ENCODE measurements at regions not wholly inside any gene's neighbourhood (a gene's known extent, or its start where the extent isn't known, plus 50 kb on each side); places are given as distances from the start of the nearest gene placed in this dataset.

DNA sequence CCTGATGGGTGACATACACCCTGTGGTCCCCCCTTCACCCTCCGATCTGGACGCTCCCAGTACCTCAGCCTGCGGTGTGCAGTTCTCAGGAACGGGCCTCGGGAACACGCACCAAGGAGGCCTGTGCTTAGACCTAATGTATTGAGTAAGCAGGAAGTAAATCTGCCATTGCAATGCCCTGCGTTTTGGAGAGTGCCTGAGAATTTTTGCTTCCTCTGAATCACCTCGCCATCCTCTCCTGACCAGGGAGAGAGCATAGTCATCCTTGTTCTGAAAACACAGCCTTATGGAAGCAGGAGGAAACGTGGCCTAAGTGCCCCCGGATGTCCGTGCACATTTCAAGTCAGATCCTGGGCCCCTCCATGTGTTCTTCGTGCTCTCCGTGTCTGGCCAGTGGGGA is 272.2 kb downstream of the NDUFA10 start:
- Mint-ChIP-seq H3K4me3 (ENCODE audit: low read depth, unreplicated experiment) (no peak overlapping the region), H3K4me1 (ENCODE audit: low read depth, unreplicated experiment) (no peaks in the 10 kb centered on the region), H3K27me3 (ENCODE audit: unreplicated experiment) (peaks cover 38% of the 10 kb centered on the region), H3K9me3 (ENCODE audit: low read depth, unreplicated experiment) (peaks cover 6% of the 10 kb centered on the region), H3K36me3 (ENCODE audit: insufficient read depth, unreplicated experiment) (no peaks in the 10 kb centered on the region), H3K27ac (ENCODE audit: unreplicated experiment) (no peak overlapping the region)
- no peak for TF ChIP-seq CTCF (IDR thresholded peaks at IDR 0.05; ENCODE audit: unreplicated experiment)
- intact Hi-C loops (cut with micrococcal nuclease; ENCODE audit: unreplicated experiment): no loop called here
- CTCF ChIA-PET: no interaction called here
- BruUV-seq (replicated peaks): no TSS peak
- no peak for DNase-seq

GRCh38 chr2:239751679-239752355 is 273.3 kb downstream of the NDUFA10 start:
- CTCF ChIA-PET: interaction anchor here (0.7 kb wide), 1 partner anchor 151 kb away, joined by 3 read pairs; no protein-coding TSS in a partner anchor

DNA sequence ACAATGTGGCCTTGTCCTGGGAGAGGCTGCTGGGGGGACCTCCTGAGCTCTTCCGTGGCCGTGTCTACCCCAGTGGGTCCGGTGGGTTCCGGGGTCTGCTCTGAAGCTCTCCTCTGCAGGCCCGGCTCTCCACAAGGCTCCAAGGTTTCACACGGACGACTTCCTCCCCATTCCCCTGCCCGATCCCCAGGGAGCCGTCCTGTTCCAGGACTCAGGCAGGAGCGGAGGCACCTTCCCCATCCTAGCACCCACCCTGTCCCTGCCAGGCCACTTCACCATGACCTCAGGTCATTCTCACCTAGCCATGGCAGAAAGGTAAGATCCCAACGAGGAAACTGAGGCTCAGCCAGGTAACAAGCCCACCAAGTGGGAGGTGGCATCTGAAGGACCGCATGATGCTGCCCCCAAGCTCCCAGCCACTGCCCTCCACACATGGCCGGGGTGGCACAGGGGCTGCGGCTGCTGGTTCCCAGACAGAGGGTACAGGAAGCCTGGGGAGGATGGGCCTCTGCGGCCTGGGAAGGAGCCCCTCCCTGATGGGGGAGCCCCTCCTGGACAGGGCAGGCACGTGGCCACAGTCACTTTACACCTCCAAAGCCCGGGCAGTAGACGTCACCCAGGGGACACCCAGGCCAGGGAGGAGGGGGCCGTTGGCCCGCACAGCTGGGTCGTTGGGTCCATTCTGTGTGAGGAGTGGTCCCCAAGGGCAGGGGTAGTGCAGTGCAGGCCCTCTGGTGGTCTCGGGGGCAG is 274.0 kb downstream of the NDUFA10 start:
- intact Hi-C loops (cut with micrococcal nuclease; ENCODE audit: unreplicated experiment): no loop called here
- Mint-ChIP-seq H3K27me3 (ENCODE audit: unreplicated experiment) (peaks cover 55% of the 10 kb centered on the region), H3K9me3 (ENCODE audit: low read depth, unreplicated experiment) (peaks cover 6% of the 10 kb centered on the region), H3K36me3 (ENCODE audit: insufficient read depth, unreplicated experiment) (no peaks in the 10 kb centered on the region), H3K4me3 (ENCODE audit: low read depth, unreplicated experiment) (no peak overlapping the region), H3K27ac (ENCODE audit: unreplicated experiment) (no peak overlapping the region), H3K4me1 (ENCODE audit: low read depth, unreplicated experiment) (no peaks in the 10 kb centered on the region)
- BruUV-seq (replicated peaks): no TSS peak
- DNase-seq: no peak
- CTCF ChIA-PET: interaction anchor here (0.7 kb wide), 1 partner anchor 151 kb away, joined by 3 read pairs; no protein-coding TSS in a partner anchor
- no peak for TF ChIP-seq CTCF (IDR thresholded peaks at IDR 0.05; ENCODE audit: unreplicated experiment)

More at GRCh38 chr2:239751679-239752355, 273.3 kb downstream of the NDUFA10 start:
- Mint-ChIP-seq H3K27me3 (ENCODE audit: unreplicated experiment) (peaks cover 49% of the 10 kb centered on the region), H3K36me3 (ENCODE audit: insufficient read depth, unreplicated experiment) (no peaks in the 10 kb centered on the region), H3K9me3 (ENCODE audit: low read depth, unreplicated experiment) (peaks cover 6% of the 10 kb centered on the region), H3K4me1 (ENCODE audit: low read depth, unreplicated experiment) (no peaks in the 10 kb centered on the region), H3K27ac (ENCODE audit: unreplicated experiment) (no peak overlapping the region), H3K4me3 (ENCODE audit: low read depth, unreplicated experiment) (no peak overlapping the region)
- no peak for DNase-seq
- no peak for TF ChIP-seq CTCF (IDR thresholded peaks at IDR 0.05; ENCODE audit: unreplicated experiment)
- intact Hi-C loops (cut with micrococcal nuclease; ENCODE audit: unreplicated experiment): no loop called here
- BruUV-seq (replicated peaks): no TSS peak

DNA sequence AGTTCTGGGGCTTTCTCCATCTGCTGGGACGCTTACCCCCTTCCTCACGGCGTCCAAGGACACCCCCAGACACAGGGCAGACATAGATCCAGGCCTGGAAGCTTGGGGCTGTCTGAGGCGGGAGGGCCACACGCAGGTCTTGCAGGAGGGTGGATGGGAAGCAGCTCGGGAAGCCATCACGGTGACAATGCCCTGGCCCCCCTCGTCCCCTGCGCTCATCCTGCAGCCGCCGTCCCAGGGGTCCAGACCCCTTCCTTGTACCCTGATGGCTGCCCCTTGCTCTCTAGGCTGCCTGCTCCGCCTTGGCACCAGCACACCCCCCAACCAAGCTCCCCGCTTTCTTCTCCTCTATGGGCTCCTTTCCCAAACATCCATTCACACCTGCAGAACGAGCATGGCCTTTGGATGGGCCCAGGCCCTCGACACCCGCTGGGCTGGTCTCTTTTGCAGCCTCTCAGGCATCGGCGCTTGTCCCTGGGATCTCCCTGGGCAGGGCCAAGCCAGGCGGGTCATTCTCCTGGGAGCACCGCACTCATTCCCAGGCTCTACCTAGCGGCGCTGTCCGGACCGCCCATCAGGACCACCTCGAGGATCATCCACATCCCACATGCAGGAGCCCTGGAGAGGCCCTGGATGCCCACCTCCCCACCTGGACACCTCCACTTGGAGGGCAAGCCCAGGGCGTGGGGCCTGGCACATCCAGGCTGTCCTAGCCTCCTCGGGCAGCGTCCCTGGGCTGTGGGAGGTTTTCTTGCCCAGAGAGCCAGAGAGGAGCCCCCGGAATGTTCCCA is 274.9 kb downstream of the NDUFA10 start:
- H3K9me3 Mint-ChIP-seq (ENCODE audit: low read depth, unreplicated experiment): peaks cover 6% of the 10 kb centered on the region
- CTCF ChIA-PET: no interaction called here
- H3K36me3 Mint-ChIP-seq (ENCODE audit: insufficient read depth, unreplicated experiment): no peaks in the 10 kb centered on the region
- intact Hi-C loops (cut with micrococcal nuclease; ENCODE audit: unreplicated experiment): no loop called here
- no peak overlapping the region for H3K27ac Mint-ChIP-seq (ENCODE audit: unreplicated experiment)
- H3K4me3 Mint-ChIP-seq (ENCODE audit: low read depth, unreplicated experiment): no peak overlapping the region
- DNase-seq: no peak
- peaks cover 55% of the 10 kb centered on the region for H3K27me3 Mint-ChIP-seq (ENCODE audit: unreplicated experiment)
- no TSS peak for BruUV-seq (replicated peaks)
- H3K4me1 Mint-ChIP-seq (ENCODE audit: low read depth, unreplicated experiment): no peaks in the 10 kb centered on the region
- TF ChIP-seq CTCF (IDR thresholded peaks at IDR 0.05; ENCODE audit: unreplicated experiment): no peak
